Ecto neural progenitor cell (in vitro differentiated cells): ENCODE measurements at regions not wholly inside any gene's neighbourhood (a gene's known extent, or its start where the extent isn't known, plus 50 kb on each side); places are given as distances from the start of the nearest gene placed in this dataset.

Experiments used
- DNase-seq: peaks from one replicate; pipeline ENCODE4 v3.0.0-alpha.2; 2018; ENCODE audit warnings: low spot score

- DNase-seq: no peak
Observed at GRCh38 chr14:49527221-49527620, 59.0 kb downstream of the RPS29 start.

- DNase-seq: no peak
Observed at GRCh38 chr14:49526101-49526500, 60.1 kb downstream of the RPS29 start.

GRCh38 chr14:49516286-49516685 lies 69.9 kb downstream of the RPS29 start:
- no peak for DNase-seq

GRCh38 chr14:49512571-49512970 lies 73.6 kb downstream of the RPS29 start:
- no peak for DNase-seq

- DNase-seq: no peak
Observed at GRCh38 chr14:49512147-49512551, 74.0 kb downstream of the RPS29 start.

GRCh38 chr14:49508124-49508523 lies 78.1 kb downstream of the RPS29 start:
- no peak for DNase-seq

- DNase-seq: no peak
Observed at GRCh38 chr14:49506650-49507049, 79.5 kb downstream of the RPS29 start.

- DNase-seq: no peak
Observed at GRCh38 chr14:49505041-49505766, 81.0 kb downstream of the RPS29 start.

GRCh38 chr14:49497725-49498348 lies 88.3 kb downstream of the RPS29 start:
- DNase-seq: no peak

GRCh38 chr14:49497267-49497666 lies 88.9 kb downstream of the RPS29 start:
- no peak for DNase-seq

- DNase-seq: no peak
Observed at GRCh38 chr14:49494836-49495235, 91.3 kb downstream of the RPS29 start.

- no peak for DNase-seq
Observed at GRCh38 chr14:49493557-49493956, 92.6 kb downstream of the RPS29 start.

- DNase-seq: no peak
Observed at GRCh38 chr14:49492151-49492550, 94.0 kb downstream of the RPS29 start.

GRCh38 chr14:49489341-49489740 lies 96.8 kb downstream of the RPS29 start:
- no peak for DNase-seq

GRCh38 chr14:49487238-49487637 lies 98.9 kb downstream of the RPS29 start:
- DNase-seq: no peak

- DNase-seq: no peak
Observed at GRCh38 chr14:49485290-49485689, 100.9 kb downstream of the RPS29 start.

GRCh38 chr14:49484180-49484579 lies 102.0 kb downstream of the RPS29 start:
- DNase-seq: no peak

- DNase-seq: no peak
Observed at GRCh38 chr14:49483268-49483667, 102.9 kb downstream of the RPS29 start.

- no peak for DNase-seq
Observed at GRCh38 chr14:49480979-49481498, 105.1 kb downstream of the RPS29 start.

GRCh38 chr14:49480053-49480760 lies 106.0 kb downstream of the RPS29 start:
- no peak for DNase-seq

GRCh38 chr14:49479432-49479831 lies 106.7 kb downstream of the RPS29 start:
- DNase-seq: no peak

- no peak for DNase-seq
Observed at GRCh38 chr14:49478784-49479183, 107.4 kb downstream of the RPS29 start.

- no peak for DNase-seq
Observed at GRCh38 chr14:49467091-49467490, 119.1 kb downstream of the RPS29 start.
